SK-N-SH treated with all-trans-retinoic acid at 6 μM for 48 hours (cell line): ENCODE measurements at regions not wholly inside any gene's neighbourhood (a gene's known extent, or its start where the extent isn't known, plus 50 kb on each side); places are given as distances from the start of the nearest gene placed in this dataset.

ENCODE experiments used
- ATAC-seq: fragments of 200-7000 bp; cut with Tn5 transposase; 3 replicates; pipeline ENCODE4 v1.9.1; 2020; ENCODE audit warnings: mild to moderate bottlenecking, moderate library complexity
- ARNTL ChIP-seq: fragments of 450-650 bp; formaldehyde crosslinking; IDR thresholded peaks from 2 replicates; pipeline ENCODE4 v1.5.0; 2020; ENCODE audit warnings: low read depth, mild to moderate bottlenecking, moderate library complexity, borderline replicate concordance
- BACH2 ChIP-seq: fragments of 250-450 bp; sonication (Bioruptor Pico); IDR thresholded peaks from 2 replicates; pipeline ENCODE4 v1.9.0; 2021; ENCODE audit warnings: mild to moderate bottlenecking, borderline replicate concordance
- CREB5 ChIP-seq: fragments of 250-450 bp; sonication (Bioruptor Pico); IDR thresholded peaks from 2 replicates; pipeline ENCODE4 v1.5.1; 2020; ENCODE audit warnings: low read depth, mild to moderate bottlenecking, moderate library complexity
- CSDC2 ChIP-seq: fragments of 250-450 bp; sonication (Bioruptor Pico); IDR thresholded peaks from 2 replicates; pipeline ENCODE4 v1.5.0; 2020; ENCODE audit warnings: mild to moderate bottlenecking, moderate library complexity
- CSRNP3 ChIP-seq: fragments of 250-450 bp; sonication (Bioruptor Pico); IDR thresholded peaks from 2 replicates; pipeline ENCODE4 v1.5.1; 2021; ENCODE audit warnings: mild to moderate bottlenecking, moderate library complexity
- ESRRG ChIP-seq: fragments of 250-450 bp; sonication (Bioruptor Pico); IDR thresholded peaks from 2 replicates; pipeline ENCODE4 v1.6.1; 2021; ENCODE audit warnings: mild to moderate bottlenecking
- GLIS3 ChIP-seq: fragments of 250-450 bp; sonication (Bioruptor Pico); IDR thresholded peaks from 2 replicates; pipeline ENCODE4 v1.5.0; 2020; ENCODE audit warnings: mild to moderate bottlenecking, moderate library complexity
- ISL1 ChIP-seq: fragments of 250-450 bp; sonication (Bioruptor Pico); IDR thresholded peaks from 2 replicates; pipeline ENCODE4 v2.1.2; 2022; ENCODE audit warnings: mild to moderate bottlenecking, moderate library complexity
- OSR1 ChIP-seq: fragments of 250-450 bp; sonication (Bioruptor Pico); IDR thresholded peaks from 2 replicates; pipeline ENCODE4 v1.8.0; 2022; ENCODE audit warnings: moderate library complexity, mild to moderate bottlenecking, inconsistent platforms
- PATZ1 ChIP-seq: fragments of 250-450 bp; sonication (Bioruptor Pico); IDR thresholded peaks from 2 replicates; pipeline ENCODE4 v1.8.0; 2020; ENCODE audit warnings: mild to moderate bottlenecking, moderate library complexity, borderline replicate concordance
- POU6F1 ChIP-seq: fragments of 250-450 bp; sonication (Bioruptor Pico); IDR thresholded peaks from 2 replicates; pipeline ENCODE4 v1.8.0; 2021; ENCODE audit warnings: low read depth, mild to moderate bottlenecking, moderate library complexity, borderline replicate concordance
- PPARA ChIP-seq: fragments of 250-450 bp; sonication (Bioruptor Pico); IDR thresholded peaks from 2 replicates; pipeline ENCODE4 v1.5.0; 2020; ENCODE audit warnings: mild to moderate bottlenecking, borderline replicate concordance
- RARB ChIP-seq: fragments of 250-450 bp; sonication (Bioruptor Pico); IDR thresholded peaks from 2 replicates; pipeline ENCODE4 v1.8.0; 2021; ENCODE audit warnings: mild to moderate bottlenecking, moderate library complexity
- SNAI2 ChIP-seq: fragments of 250-450 bp; sonication (Bioruptor Pico); IDR thresholded peaks from 2 replicates; pipeline ENCODE4 v1.5.0; 2020; ENCODE audit warnings: mild to moderate bottlenecking, moderate library complexity
- TCF4 ChIP-seq: fragments of 250-450 bp; sonication (Bioruptor Pico); IDR thresholded peaks from 2 replicates; pipeline ENCODE4 v1.8.0; 2021; ENCODE audit warnings: mild to moderate bottlenecking, moderate library complexity, borderline replicate concordance
- TOX ChIP-seq: fragments of 250-450 bp; sonication (Bioruptor Pico); IDR thresholded peaks from 2 replicates; pipeline ENCODE4 v1.8.0; 2021; ENCODE audit warnings: mild to moderate bottlenecking, moderate library complexity, borderline replicate concordance
- TSHZ2 ChIP-seq: fragments of 250-450 bp; sonication (Bioruptor Pico); IDR thresholded peaks from 2 replicates; pipeline ENCODE4 v1.5.0; 2020; ENCODE audit warnings: mild to moderate bottlenecking, moderate library complexity
- ZC3H10 ChIP-seq: fragments of 250-450 bp; sonication (Bioruptor Pico); IDR thresholded peaks from 2 replicates; pipeline ENCODE4 v1.5.1; 2021; ENCODE audit warnings: mild to moderate bottlenecking, moderate library complexity
- ZFP30 ChIP-seq: fragments of 450-650 bp; formaldehyde crosslinking; IDR thresholded peaks from 2 replicates; pipeline ENCODE4 v1.5.0; 2022; ENCODE audit warnings: mild to moderate bottlenecking, moderate library complexity
- ZNF565 ChIP-seq: fragments of 450-650 bp; formaldehyde crosslinking; conservative IDR thresholded peaks from 2 replicates; pipeline ENCODE4 v1.5.0; 2020; ENCODE audit warnings: low read depth, mild to moderate bottlenecking, moderate library complexity
- ZNF8 ChIP-seq: fragments of 450-650 bp; formaldehyde crosslinking; IDR thresholded peaks from 2 replicates; pipeline ENCODE4 v1.5.0; 2020; ENCODE audit warnings: mild to moderate bottlenecking, moderate library complexity

GRCh38 chr20:23287354-23288190 is 63.0 kb upstream of the NXT1 start (continued):
- TF ChIP-seq TCF4 (no peak), CSDC2 (CRISPR knock-in tag) (no peak), ZC3H10 (CRISPR knock-in tag) (no peak), ESRRG (no peak), CREB5 (CRISPR knock-in tag) (no peak)

GRCh38 chr20:23286346-23286745 is 64.2 kb upstream of the NXT1 start:
- TF ChIP-seq ZFP30 (CRISPR knock-in tag), result no peak
- no peak for TF ChIP-seq TOX
- no peak for TF ChIP-seq TCF4
- no peak for TF ChIP-seq ARNTL (CRISPR knock-in tag)
- no peak for TF ChIP-seq TSHZ2 (CRISPR knock-in tag)
- no peak for TF ChIP-seq ZNF8 (CRISPR knock-in tag)
- no peak for TF ChIP-seq SNAI2 (CRISPR knock-in tag)
- no peak for TF ChIP-seq ESRRG
- no peak for TF ChIP-seq ISL1 (CRISPR knock-in tag)
- TF ChIP-seq RARB, result no peak
- TF ChIP-seq POU6F1 (CRISPR knock-in tag), result no peak
- ATAC-seq, result no peak

GRCh38 chr20:23285536-23285935 is 65.1 kb upstream of the NXT1 start:
- TF ChIP-seq GLIS3 (CRISPR knock-in tag) (no peak), CSRNP3 (CRISPR knock-in tag) (no peak), TOX (no peak), ZNF8 (CRISPR knock-in tag) (no peak), TCF4 (no peak), OSR1 (CRISPR knock-in tag) (no peak), ARNTL (CRISPR knock-in tag) (no peak), ISL1 (CRISPR knock-in tag) (no peak), PPARA (CRISPR knock-in tag) (no peak), ZC3H10 (CRISPR knock-in tag) (no peak), CREB5 (CRISPR knock-in tag) (no peak), ZNF565 (no peak)

GRCh38 chr20:23284009-23284408 is 66.6 kb upstream of the NXT1 start:
- no peak for ATAC-seq
- TF ChIP-seq CSRNP3 (CRISPR knock-in tag) (no peak), PATZ1 (CRISPR knock-in tag) (no peak), BACH2 (CRISPR knock-in tag) (no peak), ZC3H10 (CRISPR knock-in tag) (no peak), TSHZ2 (CRISPR knock-in tag) (no peak)

More at GRCh38 chr20:23285536-23285935, 65.1 kb upstream of the NXT1 start:
- no peak for ATAC-seq
